Activated CD8-positive, alpha-beta memory T cell treated with anti-CD3 and anti-CD28 coated beads, Interleukin-2, amount 50 U/mL, for 1 hour (primary cell): ENCODE measurements at regions not wholly inside any gene's neighbourhood (a gene's known extent, or its start where the extent isn't known, plus 50 kb on each side); places are given as distances from the start of the nearest gene placed in this dataset.

Experiments used
- DNase-seq: peaks from one replicate; pipeline ENCODE4 v3.0.0-alpha.2; 2020; ENCODE audit errors: extremely low read depth

DNA sequence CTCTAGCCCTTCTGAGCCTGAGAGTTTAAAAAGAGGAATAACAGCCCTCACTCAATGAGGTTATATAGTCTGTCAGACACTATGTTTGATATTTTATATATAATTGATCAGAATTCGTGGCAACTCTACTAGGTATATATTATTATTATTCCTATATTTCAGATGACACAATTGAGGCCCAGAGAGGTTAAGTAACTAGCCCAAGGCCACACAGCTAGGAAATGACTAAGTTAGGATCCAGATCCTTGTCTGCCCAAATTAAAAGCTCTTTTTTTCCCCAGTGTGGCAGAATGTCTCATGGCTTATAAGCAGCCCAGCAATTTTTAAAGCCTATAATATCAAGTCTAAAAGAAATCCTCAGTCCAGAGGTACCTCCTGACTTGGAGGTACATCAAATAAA, 1119.9 kb upstream of the AUTS2 start:
- DNase-seq, result no peak

DNA sequence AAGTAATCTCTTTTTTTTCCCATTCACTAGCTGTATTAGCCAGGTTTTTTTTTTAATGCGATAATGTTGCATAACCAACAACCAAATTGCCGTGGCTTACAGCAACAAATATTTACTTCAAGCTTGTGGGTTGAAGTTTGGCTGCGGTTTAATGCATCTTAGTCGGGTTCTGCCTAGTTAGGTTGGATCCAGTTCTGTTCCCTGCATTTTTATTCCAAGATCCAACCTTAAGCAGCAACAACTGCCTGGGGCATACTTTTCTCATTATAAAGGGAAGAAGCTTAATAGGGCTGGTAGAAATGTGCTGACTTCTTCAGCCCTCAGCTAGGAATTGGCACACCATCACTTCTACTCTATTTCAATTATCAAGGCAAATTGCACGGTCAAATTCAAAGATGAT, 1115.5 kb upstream of the AUTS2 start:
- no peak for DNase-seq

DNA sequence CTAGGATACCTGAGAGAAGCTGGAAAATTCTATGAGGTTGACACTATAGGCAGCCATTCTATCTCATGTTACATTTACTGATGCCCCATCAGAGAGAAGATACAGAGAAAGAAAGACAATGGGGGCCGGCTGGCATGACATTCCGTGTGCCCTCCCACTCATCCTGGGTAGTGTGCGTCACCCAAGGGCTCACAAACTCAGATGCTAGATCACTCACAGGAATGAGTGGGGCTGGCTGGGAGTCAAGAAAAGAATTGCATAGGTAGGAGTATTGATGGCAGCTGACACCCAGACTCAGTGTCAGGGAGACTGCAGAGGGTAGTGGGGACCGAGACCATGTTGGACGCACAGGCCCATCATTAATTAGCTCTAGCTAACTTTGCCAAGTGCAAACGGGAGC, 1113.5 kb upstream of the AUTS2 start:
- no peak for DNase-seq

DNA sequence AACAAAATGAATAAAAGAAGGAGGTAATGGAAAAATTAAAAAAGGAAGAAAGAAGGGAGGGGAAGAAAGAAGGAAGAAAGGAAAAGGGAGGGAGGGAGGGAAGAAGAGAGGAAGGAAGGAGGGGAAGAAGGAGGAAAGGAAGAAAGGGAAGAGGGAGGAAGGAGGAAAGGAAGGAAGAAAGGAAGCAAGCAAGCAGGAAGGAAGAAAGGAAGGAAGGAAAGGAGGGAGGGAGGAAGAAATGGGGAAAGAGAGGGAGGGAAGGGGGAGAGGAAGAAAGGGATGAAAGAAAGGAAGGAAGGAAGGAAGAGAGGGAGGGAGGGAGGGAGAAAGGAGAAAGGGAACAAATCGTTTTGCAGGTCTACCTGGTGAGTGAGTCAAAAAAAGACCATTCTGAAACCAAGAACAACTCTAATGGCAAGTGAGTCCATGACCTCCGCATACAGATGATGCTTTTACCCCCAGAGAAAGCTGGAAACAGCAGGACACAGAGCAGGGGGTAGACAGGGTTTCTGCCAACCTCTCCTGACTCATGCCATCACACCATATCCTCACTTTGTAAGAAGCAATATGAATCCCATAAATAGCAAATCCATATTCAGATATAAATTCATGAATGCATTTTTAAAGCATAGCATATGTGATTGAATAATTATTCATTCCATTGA, 1112.9 kb upstream of the AUTS2 start:
- no peak for DNase-seq

DNA sequence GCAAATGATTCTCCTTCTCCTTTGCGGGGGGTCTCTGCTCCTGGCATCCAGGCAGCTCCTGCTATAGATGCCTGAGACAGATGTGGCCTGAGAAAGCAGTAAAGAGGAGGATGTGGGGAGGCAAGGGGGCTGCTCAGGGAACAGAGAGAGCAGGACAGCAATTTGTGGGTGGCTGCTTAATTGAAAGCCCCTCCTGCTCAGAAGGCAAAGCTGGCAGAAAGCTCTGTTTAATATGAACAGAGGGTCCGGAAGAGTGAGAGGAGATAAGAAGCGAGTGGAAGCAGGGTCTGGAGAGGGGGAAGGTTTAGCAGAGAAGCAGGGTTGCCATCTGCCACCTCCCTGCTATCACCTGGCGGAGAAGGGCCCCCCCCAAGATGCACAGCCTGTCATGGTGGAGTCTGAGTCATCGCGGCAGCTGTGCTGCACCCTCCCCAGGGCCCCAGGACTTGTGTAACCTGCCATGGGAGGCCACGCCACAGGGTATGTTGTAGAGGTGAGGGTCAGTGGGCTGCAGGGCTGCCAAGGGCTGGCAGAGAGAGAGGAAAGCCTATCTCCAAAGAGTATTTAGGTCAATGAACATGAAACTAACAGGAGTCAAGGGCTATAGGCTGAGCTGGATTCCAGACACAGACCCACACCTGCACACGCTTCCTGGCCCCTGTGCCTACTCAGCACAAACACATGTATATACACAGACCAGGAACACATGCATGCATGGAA, 1109.8 kb upstream of the AUTS2 start:
- no peak for DNase-seq

DNA sequence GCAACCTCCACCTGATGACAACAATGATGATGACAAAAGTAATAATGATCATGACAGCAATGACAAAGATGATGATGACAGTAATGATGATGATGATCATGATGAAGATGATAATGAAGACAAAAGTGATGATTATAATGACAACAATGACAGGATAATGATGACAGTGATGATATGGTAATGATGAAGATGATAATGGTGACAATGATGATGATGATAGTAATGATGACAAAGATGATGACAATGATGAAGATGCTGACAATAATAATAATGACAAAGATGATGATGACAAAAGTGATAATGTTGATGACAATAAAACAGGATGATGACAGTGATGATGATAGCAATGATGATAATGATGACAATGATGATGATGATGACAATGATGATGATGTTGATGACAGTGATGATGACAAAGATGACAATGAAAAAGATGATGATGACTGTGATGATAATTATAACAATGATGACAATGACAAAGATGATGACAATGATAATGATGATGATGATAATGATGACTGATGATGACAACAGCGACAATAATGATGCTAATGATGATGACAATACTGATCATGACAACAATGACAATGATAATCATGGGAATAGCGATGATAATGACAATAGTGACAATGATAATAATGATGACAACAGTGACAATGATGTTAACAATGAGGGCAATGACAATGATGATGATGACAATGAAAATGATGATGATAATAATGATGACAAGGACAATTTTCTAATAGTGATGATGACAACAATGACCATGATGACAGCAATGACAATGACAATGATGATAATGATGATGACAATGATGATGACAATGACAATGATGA, 1106.5 kb upstream of the AUTS2 start:
- no peak for DNase-seq

DNA sequence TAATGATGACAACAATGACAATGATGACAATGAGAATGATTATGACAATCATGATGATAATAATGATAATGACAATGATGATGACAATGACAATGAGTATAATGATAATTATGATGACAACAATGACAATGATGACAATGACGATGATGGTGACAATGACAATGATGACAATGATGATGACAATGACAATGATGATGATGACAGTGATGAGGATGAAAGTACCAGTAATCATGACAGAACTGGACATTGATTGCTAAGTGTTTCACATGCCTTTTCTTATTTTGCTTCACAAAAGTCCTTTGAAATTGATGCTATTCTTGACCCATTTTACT, 1106.0 kb upstream of the AUTS2 start:
- no peak for DNase-seq

DNA sequence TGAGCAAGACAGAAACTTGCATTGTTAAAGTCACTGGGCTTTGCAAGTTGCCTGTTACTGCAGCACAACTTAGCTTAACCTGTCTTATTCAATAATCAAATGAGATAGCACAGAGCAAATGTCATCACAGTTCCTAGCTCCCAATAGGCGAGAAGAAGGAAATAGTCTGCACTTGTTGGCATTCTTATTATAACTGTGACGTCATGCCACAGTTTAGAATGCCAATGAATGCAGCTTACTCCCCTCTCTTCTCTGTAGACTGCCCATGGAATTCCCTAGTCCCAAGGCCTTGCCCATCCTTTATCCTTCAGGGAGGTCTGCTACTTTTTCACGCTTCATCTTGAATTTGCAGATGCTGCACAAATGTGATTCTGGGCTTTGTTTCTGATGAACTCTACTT, 1094.9 kb upstream of the AUTS2 start:
- DNase-seq, result no peak

DNA sequence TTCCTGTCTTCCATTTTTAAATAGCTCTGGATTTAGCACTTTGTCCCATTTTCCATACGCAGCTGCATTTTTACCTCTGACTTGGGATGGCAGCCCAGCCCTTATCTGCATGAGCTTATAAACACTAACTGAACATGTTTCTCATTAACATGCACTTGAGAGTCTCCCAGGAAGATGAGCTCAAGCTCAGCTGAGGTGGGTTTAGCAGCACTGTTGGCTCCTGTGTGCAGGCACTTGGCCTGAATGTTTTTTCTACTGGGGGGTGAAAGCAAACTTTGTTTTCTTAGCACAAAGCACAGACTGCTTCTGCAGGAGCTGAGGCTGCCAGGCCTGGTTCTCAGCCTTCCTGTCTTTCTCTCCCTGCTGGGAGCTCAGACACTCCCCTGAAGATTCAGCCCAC, 1093.6 kb upstream of the AUTS2 start:
- DNase-seq, result no peak

DNA sequence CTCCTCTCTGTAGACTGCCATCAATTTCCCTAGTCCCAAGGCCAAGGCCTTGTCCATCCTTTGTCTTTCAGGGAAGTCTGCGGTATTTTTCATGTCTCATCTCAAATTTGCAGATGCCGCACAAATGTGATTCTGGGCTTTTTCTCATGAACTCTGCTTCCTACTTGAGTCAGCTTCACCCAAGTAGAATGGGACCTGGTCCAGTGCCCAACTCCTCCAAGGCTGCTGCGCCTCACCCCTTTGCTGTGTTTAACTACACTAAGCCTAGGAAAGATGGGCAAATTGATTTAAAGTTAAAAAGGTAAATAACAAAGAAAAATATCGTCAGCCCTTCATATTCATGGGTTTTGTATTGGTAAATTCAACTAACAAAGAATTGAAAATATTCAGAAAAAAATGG, 1092.6 kb upstream of the AUTS2 start:
- no peak for DNase-seq

DNA sequence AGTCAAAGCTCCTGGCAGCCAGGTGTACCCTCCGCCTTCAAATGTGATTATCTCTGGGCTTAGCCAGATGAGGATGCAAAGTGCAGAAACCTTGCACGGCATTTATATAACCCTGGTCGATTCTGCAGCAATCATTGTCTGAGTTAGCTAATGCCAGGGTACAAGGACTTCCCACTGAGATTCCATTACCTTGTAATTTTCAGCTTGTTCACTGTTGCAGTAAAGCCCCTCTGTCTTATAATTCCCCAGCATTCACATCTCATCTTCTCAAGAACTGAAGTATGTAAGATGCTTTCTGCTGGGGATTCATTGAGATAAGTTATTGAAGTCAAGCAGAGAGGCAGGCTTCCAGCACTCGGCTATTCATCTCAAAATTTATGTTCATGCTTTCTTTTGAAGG, 1090.6 kb upstream of the AUTS2 start:
- DNase-seq, result no peak

DNA sequence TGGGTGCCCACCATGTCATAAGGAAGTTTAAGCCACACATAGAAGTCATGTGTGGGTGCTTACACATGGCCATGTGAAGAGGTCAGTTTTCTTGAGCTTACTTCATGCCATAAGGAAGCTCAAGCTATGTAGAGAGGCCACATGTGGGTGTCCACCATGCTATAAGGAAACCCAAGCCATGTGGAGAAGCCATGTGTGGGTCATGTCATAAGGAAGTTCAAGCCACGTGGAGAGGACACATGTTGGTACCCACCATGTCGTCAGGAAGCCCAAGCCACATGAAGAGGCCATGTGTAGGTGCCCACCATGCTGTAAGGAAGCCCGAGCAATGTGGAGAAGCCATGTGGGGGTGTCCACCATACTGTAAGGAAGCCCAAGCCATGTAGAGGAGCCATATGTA, 1089.2 kb upstream of the AUTS2 start:
- no peak for DNase-seq

DNA sequence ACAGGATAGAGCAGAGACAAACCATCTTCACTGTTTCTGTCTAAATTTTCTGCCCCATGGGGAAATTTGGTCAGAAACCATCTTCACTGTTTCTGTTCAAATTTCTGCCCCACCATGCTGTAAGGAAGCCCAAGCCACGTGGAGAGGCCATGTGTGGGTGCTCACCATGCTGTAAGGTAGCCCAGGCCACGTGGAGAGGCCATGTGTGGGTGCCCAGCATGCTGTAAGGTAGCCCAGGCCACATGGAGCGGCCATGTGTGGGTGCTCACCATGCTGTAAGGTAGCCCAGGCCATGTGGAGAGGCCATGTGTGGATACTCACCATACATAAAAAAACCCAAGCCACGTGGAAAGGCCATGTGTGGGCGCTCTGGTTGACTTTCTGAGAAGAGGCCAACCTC, 1088.7 kb upstream of the AUTS2 start:
- DNase-seq, result no peak

DNA sequence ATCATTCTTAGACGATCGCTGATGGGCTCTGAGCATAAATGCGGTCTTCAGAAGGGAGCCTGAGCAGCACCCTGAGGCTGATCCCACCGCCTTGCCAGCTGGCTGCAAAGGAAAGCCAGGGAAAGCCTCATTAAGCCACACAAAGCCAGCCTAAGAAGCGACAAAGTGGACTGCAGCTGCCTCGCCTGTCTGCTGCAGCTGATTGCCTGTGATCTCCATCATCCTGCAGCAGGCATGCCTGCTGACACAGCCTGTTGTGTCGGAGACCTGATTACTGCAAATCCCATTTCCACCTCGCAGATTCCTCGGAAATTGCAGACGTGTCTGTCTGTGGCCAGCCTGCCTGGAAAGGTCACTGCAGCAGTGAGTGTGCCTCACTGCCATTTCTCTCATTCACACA, 1087.0 kb upstream of the AUTS2 start:
- DNase-seq, result no peak

DNA sequence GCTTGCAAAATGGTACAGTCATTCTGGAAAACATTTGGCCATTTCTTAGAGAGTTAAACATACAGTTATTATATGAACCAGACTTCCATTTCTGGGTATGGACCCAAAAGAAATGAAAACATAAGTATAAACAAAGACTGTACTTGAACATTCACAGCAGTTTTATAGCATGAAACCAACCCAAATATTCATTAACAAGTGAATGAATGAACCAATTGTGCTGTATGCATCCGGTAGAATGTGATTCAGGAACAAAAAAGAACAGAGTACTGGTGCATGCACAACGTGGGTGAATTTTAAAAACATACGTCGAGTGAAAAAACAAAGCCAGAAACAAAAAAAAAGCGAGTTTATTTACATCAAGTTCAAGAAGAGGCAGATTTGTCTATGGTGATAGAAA, 1085.8 kb upstream of the AUTS2 start:
- DNase-seq, result no peak

DNA sequence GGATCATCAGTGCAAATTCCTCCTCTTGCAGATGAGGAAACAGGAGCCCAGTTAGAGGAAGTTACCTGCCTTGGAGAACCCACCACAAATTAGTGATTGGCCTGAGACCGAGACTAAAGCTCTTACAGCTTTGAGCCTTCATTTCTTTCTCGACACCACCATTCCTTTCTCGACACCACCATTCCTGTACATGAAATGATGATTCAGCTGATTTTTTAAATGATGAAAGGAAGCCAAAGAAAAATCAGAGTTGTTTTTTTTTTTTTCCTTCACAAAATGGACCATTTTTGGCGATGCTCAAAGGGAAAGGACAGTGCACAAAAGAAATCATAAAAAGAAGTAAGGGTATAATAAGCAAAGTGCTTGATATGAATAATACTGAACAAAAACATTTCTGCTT, 1080.2 kb upstream of the AUTS2 start:
- DNase-seq, result no peak

DNA sequence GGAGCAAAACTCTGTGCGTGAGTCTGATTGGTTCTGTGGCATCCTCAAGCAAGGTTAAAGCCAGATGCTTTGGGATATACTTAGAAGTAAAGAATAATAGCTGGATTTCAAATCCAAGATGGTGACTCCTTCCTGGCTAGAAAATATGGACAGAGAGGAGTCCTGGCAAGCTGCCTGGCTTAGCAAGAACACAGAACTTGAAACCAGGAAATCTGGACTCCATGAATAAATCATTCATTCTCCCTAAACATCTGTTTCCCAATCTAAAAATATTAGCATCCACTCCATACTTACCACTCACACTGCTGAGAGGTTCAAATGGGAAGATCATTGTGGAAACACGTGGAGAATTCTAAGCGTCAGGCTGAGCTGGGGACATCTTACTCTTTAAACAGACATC, 1074.1 kb upstream of the AUTS2 start:
- DNase-seq, result no peak

DNA sequence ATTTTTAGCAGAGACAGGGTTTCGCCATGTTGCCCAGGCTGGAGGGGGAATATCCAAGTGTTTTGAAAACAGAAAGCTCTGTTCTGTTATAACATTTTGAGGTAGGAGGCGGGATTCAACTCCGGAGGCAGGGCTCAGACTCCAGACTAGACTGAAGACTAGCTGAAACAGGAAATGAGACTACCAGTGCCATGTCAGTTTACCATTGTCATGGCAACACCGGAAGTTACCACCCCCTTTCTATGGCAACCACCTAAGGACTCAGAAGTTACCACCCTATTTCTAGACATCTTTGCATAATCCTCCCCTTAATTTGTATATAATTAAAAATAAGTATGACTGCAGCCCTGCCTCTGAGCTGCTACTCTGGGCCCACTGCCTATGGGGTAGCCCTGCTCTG, 1069.1 kb upstream of the AUTS2 start:
- no peak for DNase-seq

DNA sequence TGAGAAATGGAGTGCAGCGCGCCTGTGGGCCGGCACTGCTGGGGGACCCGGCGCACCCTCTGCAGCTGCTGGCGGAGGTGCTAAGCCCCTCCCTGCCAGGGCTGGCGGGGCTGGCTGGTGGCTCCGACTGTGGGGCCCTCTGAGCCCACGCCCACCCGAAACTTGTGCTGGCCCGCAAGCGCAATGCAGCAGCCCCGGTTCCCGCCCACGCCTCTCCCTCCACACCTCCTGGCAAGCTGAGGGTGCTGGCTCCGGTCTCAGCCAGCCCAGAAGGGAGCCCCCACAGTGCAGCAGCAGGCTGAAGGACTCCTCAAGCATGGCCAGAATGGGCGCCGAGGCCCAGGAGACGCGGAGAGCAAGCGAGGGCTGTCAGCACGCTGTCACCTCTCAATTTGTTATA, 1063.0 kb upstream of the AUTS2 start:
- DNase-seq, result no peak

DNA sequence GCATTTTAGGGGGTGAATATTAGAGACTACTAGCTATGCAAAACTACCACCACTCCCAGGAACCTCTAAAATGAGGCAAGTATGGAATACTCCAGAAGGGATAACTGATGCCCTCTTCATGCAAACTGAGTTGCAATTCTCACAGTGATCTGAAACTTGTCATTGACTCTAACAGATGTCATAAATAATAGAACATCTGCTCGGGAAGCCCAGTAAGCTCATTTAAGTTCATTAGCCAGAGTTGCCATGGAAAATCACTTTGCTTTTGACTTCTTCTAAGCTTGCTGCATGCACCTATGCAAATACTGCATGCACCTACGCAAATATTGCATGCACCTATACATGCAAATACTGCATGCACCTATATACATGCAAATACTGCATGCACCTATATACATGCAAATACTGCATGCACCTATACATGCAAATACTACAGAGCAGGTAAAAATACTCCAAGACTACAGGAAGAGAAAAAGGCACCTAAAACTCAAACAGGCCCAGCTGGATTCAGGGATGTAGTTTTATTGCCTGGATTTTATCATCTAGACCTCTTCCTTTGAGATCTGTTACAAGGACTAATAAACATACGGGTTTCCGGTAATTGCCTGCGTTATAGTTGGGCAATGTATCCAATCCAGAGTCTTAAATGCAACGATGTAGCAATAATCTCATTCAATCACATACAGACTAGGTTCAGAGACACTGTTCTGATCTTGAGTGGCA, 1061.1 kb upstream of the AUTS2 start:
- DNase-seq, result no peak

DNA sequence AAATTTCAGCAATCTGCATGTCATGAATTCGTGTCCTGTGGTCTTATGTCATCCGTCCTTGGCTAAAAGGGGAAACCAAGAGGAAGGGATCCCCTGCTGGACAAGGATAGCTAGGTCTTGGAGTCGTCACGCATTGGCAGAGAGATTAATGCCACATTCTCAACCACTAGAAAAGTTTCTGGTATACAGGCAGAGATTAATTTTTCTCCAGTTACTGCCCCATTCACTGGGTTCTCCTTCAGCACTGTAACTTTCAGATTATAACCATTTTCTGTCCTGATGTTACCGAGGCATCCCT, 1060.6 kb upstream of the AUTS2 start:
- no peak for DNase-seq

DNA sequence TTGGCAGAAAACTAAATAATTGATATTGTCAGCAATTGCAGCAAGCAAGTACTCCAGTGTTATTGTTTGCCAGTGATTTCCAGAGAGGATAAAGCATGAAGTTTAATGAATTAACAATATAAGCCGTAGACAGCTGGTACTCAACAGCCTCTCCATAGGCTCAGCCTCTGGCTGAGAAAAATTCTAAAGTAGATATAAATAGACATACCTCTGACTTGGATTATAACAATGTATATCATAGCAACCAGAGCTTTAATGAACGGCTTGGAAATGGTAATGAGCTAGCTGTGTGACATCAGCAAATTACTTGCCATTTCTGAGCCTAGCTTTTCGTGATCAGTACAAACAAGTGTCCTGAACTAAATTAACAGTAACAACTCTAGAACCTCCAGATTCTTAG, 1055.4 kb upstream of the AUTS2 start:
- no peak for DNase-seq

DNA sequence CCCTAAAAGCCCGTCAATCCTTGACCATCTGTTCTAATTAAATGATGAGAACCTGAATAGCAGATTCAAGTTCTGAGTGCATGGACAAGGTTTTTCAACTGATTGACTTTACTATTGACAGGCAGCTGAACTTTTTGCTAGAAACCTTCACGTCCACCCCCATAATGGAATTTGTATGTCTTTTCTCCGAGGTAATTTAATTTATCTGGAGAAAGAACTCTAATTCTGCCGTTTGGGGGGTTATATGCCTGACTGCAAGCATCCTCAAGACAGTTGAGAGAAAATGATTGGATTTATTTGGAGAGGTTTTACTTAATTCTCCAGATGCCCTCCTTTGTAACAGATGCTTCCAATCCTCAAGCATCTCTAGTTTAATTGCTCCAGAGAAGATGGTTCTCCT, 1053.4 kb upstream of the AUTS2 start:
- no peak for DNase-seq
